ENCODE measurements at regions not wholly inside any gene's neighbourhood (a gene's known extent, or its start where the extent isn't known, plus 50 kb on each side); places are given as distances from the start of the nearest gene placed in this dataset.

- H3K4me1 Mint-ChIP-seq, result no peaks in the 10 kb centered on the region
- ATAC-seq (no peak), DNase-seq (ENCODE audit: low spot score) (no peak)
- H3K4me3 Mint-ChIP-seq, result no peak overlapping the region
- peaks cover 8% of the 10 kb centered on the region for H3K27me3 Mint-ChIP-seq (ENCODE audit: low read depth)
- no peak overlapping the region for H3K27ac Mint-ChIP-seq
- ChIA-PET POLR2A (no interaction called here), CTCF (interaction anchor here (3.9 kb wide), 1 partner anchor 248 kb away, joined by 12 read pairs; no protein-coding TSS in a partner anchor)
- H3K9me3 Mint-ChIP-seq, result peaks cover 29% of the 10 kb centered on the region
- TF ChIP-seq ZNF317 (CRISPR knock-in tag; IDR thresholded peaks at IDR 0.05; ENCODE audit: borderline replicate concordance, low read depth) (no peak), OVOL2 (CRISPR knock-in tag; IDR thresholded peaks at IDR 0.05; ENCODE audit: borderline replicate concordance) (no peak), TEAD4 (CRISPR knock-in tag; IDR thresholded peaks at IDR 0.05) (no peak), NFATC4 (CRISPR knock-in tag; IDR thresholded peaks at IDR 0.05) (no peak), ESRRA (CRISPR knock-in tag; IDR thresholded peaks at IDR 0.05; ENCODE audit: borderline replicate concordance) (no peak)
- TF ChIP-seq, protein P1, sequence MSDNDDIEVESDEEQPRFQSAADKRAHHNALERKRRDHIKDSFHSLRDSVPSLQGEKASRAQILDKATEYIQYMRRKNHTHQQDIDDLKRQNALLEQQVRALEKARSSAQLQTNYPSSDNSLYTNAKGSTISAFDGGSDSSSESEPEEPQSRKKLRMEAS (CRISPR knock-in tag; IDR thresholded peaks at IDR 0.05), result no peak
- TF ChIP-seq, protein P2, sequence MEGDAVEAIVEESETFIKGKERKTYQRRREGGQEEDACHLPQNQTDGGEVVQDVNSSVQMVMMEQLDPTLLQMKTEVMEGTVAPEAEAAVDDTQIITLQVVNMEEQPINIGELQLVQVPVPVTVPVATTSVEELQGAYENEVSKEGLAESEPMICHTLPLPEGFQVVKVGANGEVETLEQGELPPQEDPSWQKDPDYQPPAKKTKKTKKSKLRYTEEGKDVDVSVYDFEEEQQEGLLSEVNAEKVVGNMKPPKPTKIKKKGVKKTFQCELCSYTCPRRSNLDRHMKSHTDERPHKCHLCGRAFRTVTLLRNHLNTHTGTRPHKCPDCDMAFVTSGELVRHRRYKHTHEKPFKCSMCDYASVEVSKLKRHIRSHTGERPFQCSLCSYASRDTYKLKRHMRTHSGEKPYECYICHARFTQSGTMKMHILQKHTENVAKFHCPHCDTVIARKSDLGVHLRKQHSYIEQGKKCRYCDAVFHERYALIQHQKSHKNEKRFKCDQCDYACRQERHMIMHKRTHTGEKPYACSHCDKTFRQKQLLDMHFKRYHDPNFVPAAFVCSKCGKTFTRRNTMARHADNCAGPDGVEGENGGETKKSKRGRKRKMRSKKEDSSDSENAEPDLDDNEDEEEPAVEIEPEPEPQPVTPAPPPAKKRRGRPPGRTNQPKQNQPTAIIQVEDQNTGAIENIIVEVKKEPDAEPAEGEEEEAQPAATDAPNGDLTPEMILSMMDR (IDR thresholded peaks at IDR 0.05), result no peak
- TF ChIP-seq, protein P3, sequence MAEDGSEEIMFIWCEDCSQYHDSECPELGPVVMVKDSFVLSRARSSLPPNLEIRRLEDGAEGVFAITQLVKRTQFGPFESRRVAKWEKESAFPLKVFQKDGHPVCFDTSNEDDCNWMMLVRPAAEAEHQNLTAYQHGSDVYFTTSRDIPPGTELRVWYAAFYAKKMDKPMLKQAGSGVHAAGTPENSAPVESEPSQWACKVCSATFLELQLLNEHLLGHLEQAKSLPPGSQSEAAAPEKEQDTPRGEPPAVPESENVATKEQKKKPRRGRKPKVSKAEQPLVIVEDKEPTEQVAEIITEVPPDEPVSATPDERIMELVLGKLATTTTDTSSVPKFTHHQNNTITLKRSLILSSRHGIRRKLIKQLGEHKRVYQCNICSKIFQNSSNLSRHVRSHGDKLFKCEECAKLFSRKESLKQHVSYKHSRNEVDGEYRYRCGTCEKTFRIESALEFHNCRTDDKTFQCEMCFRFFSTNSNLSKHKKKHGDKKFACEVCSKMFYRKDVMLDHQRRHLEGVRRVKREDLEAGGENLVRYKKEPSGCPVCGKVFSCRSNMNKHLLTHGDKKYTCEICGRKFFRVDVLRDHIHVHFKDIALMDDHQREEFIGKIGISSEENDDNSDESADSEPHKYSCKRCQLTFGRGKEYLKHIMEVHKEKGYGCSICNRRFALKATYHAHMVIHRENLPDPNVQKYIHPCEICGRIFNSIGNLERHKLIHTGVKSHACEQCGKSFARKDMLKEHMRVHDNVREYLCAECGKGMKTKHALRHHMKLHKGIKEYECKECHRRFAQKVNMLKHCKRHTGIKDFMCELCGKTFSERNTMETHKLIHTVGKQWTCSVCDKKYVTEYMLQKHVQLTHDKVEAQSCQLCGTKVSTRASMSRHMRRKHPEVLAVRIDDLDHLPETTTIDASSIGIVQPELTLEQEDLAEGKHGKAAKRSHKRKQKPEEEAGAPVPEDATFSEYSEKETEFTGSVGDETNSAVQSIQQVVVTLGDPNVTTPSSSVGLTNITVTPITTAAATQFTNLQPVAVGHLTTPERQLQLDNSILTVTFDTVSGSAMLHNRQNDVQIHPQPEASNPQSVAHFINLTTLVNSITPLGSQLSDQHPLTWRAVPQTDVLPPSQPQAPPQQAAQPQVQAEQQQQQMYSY (CRISPR knock-in tag; IDR thresholded peaks at IDR 0.05), result no peak
- H3K36me3 Mint-ChIP-seq, result no peaks in the 10 kb centered on the region
Measured at GRCh38 chr6:12645941-12646340, 70.6 kb upstream of the PHACTR1 start.

DNA sequence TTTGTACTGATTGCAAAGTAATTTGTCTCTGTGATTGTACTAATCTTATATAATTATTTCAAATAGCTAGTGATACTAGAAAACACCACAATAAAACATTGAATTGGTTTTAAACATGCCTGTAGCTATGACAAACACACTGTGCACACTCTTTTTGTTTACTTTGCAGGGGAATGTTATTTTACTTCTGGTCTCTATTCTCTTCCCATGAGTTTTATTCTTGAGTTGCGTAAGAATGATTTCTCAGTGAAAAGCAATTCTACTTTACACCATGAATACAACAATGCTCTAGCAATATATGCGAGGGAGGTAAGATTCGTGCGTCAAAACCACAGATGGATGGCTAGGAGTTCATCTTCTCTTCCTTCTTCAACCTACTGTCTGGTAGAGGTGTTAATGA is 68.4 kb upstream of the PHACTR1 start:
- ChIA-PET POLR2A (no interaction called here), CTCF (interaction anchor here (0.5 to 3.9 kb wide), 3 partner anchors 10 to 246 kb away, joined by 3 to 12 read pairs (median 4); no protein-coding TSS in a partner anchor)
- no peak for DNase-seq (ENCODE audit: low spot score)
- H3K9me3 Mint-ChIP-seq, result peaks cover 10% of the 10 kb centered on the region
- no peaks in the 10 kb centered on the region for H3K4me1 Mint-ChIP-seq
- no peaks in the 10 kb centered on the region for H3K36me3 Mint-ChIP-seq
- no peak overlapping the region for H3K27ac Mint-ChIP-seq
- no peak for ATAC-seq
- H3K27me3 Mint-ChIP-seq (ENCODE audit: low read depth), result peaks cover 27% of the 10 kb centered on the region
- no peak overlapping the region for H3K4me3 Mint-ChIP-seq
- TF ChIP-seq ZNF121 (CRISPR knock-in tag; IDR thresholded peaks at IDR 0.05), result no peak
- no peak for TF ChIP-seq ESRRA (CRISPR knock-in tag; IDR thresholded peaks at IDR 0.05; ENCODE audit: borderline replicate concordance)
- TF ChIP-seq ZNF263 (CRISPR knock-in tag; IDR thresholded peaks at IDR 0.05; ENCODE audit: low read depth), result no peak
- TF ChIP-seq AR (CRISPR knock-in tag; IDR thresholded peaks at IDR 0.05), result no peak
- TF ChIP-seq RELA (CRISPR knock-in tag; IDR thresholded peaks at IDR 0.05; ENCODE audit: borderline replicate concordance), result no peak
- TF ChIP-seq, protein P1 (CRISPR knock-in tag; IDR thresholded peaks at IDR 0.05), result no peak

GRCh38 chr6:12649325-12649724 is 67.2 kb upstream of the PHACTR1 start:
- ChIA-PET CTCF (no interaction called here), POLR2A (no interaction called here)
- no peak overlapping the region for H3K27ac Mint-ChIP-seq
- TF ChIP-seq CREM (CRISPR knock-in tag; IDR thresholded peaks at IDR 0.05), result no peak
- no peak for TF ChIP-seq CBFB (CRISPR knock-in tag; IDR thresholded peaks at IDR 0.05; ENCODE audit: low read depth)
- TF ChIP-seq ZNF263 (CRISPR knock-in tag; IDR thresholded peaks at IDR 0.05; ENCODE audit: low read depth), result no peak
- no peak for TF ChIP-seq GTF2I (CRISPR knock-in tag; conservative IDR thresholded peaks at IDR 0.05)
- TF ChIP-seq, protein P4, sequence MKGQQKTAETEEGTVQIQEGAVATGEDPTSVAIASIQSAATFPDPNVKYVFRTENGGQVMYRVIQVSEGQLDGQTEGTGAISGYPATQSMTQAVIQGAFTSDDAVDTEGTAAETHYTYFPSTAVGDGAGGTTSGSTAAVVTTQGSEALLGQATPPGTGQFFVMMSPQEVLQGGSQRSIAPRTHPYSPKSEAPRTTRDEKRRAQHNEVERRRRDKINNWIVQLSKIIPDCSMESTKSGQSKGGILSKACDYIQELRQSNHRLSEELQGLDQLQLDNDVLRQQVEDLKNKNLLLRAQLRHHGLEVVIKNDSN (CRISPR knock-in tag; IDR thresholded peaks at IDR 0.05), result no peak
- no peak for TF ChIP-seq FOXK1 (CRISPR knock-in tag; IDR thresholded peaks at IDR 0.05)
- DNase-seq (ENCODE audit: low spot score) (no peak), ATAC-seq (no peak)
- H3K4me1 Mint-ChIP-seq, result no peaks in the 10 kb centered on the region
- peaks cover 39% of the 10 kb centered on the region for H3K27me3 Mint-ChIP-seq (ENCODE audit: low read depth)
- no peaks in the 10 kb centered on the region for H3K36me3 Mint-ChIP-seq
- no peak overlapping the region for H3K4me3 Mint-ChIP-seq
- no peaks in the 10 kb centered on the region for H3K9me3 Mint-ChIP-seq
